Stomach (tissue), 4 donors: ENCODE measurements at regions not wholly inside any gene's neighbourhood (a gene's known extent, or its start where the extent isn't known, plus 50 kb on each side); places are given as distances from the start of the nearest gene placed in this dataset.

Source experiments
- EP300 ChIP-seq: sonication (generic); formaldehyde crosslinking; IDR thresholded peaks from one replicate; pipeline ENCODE4 v1.6.1; 2017; ENCODE audit warnings: antibody characterized with exemption
- POLR2A ChIP-seq, 4 donors: fragments of 450-650 bp; IDR thresholded peaks; one replicate each; pipeline ENCODE4 v1.6.1; 2016; ENCODE audit warnings: antibody characterized with exemption in 4 of 4, control low read depth in 2 of 4, mild to moderate bottlenecking in 1 of 4, moderate library complexity in 1 of 4
- POLR2AphosphoS5 ChIP-seq, 3 donors: sonication (generic); formaldehyde crosslinking; IDR thresholded peaks; one replicate each; pipeline ENCODE4 v1.6.1; 2016; ENCODE audit warnings: antibody characterized with exemption in 3 of 3
- TF ChIP-seq, protein P1 (sequence below), 7 experiments: fragments of 450-650 bp in 4 of 7; fragments of 200-600 bp in 3 of 7; sonication (generic) in 3 of 7; IDR thresholded peaks; one replicate each; pipeline ENCODE4 v1.5.1; 2016 to 2019; ENCODE audit warnings: antibody characterized with exemption in 7 of 7, control low read depth in 2 of 7, mild to moderate bottlenecking in 1 of 7

DNA sequence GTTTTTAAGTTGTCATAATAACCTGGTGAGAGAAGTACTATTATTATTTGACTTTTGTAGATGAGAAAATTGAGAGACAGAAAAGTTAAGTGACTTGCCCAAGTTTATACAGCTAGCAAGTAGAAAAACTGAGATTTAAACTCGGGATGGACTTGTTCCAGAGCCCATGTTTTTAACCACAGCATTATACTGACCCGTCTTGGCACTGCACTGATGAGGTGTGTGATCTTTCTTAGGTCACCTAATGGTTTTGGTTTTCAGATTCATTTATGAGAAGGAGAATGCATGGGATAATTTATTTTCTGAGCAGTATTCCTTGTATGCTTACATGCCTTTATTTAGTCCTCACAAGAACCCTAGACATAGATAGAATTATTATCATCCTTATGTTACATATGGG, 201.8 kb upstream of the CDKN2B start:
- TF ChIP-seq POLR2A (IDR thresholded peaks at IDR 0.05) (no peak), EP300 (no peak), POLR2AphosphoS5 (IDR thresholded peaks at IDR 0.05) (no peak)
- TF ChIP-seq, protein P1, sequence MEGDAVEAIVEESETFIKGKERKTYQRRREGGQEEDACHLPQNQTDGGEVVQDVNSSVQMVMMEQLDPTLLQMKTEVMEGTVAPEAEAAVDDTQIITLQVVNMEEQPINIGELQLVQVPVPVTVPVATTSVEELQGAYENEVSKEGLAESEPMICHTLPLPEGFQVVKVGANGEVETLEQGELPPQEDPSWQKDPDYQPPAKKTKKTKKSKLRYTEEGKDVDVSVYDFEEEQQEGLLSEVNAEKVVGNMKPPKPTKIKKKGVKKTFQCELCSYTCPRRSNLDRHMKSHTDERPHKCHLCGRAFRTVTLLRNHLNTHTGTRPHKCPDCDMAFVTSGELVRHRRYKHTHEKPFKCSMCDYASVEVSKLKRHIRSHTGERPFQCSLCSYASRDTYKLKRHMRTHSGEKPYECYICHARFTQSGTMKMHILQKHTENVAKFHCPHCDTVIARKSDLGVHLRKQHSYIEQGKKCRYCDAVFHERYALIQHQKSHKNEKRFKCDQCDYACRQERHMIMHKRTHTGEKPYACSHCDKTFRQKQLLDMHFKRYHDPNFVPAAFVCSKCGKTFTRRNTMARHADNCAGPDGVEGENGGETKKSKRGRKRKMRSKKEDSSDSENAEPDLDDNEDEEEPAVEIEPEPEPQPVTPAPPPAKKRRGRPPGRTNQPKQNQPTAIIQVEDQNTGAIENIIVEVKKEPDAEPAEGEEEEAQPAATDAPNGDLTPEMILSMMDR (IDR thresholded peaks at IDR 0.05): no peak
